SK-N-SH treated with all-trans-retinoic acid at 6 μM for 48 hours (cell line): ENCODE measurements at regions not wholly inside any gene's neighbourhood (a gene's known extent, or its start where the extent isn't known, plus 50 kb on each side); places are given as distances from the start of the nearest gene placed in this dataset.

Experiments used
- ATAC-seq: fragments of 200-7000 bp; cut with Tn5 transposase; 3 replicates; pipeline ENCODE4 v1.9.1; 2020; ENCODE audit warnings: mild to moderate bottlenecking, moderate library complexity
- ARNTL ChIP-seq: fragments of 450-650 bp; formaldehyde crosslinking; IDR thresholded peaks from 2 replicates; pipeline ENCODE4 v1.5.0; 2020; ENCODE audit warnings: low read depth, mild to moderate bottlenecking, moderate library complexity, borderline replicate concordance
- BACH2 ChIP-seq: fragments of 250-450 bp; sonication (Bioruptor Pico); IDR thresholded peaks from 2 replicates; pipeline ENCODE4 v1.9.0; 2021; ENCODE audit warnings: mild to moderate bottlenecking, borderline replicate concordance
- ESRRG ChIP-seq: fragments of 250-450 bp; sonication (Bioruptor Pico); IDR thresholded peaks from 2 replicates; pipeline ENCODE4 v1.6.1; 2021; ENCODE audit warnings: mild to moderate bottlenecking
- GLIS3 ChIP-seq: fragments of 250-450 bp; sonication (Bioruptor Pico); IDR thresholded peaks from 2 replicates; pipeline ENCODE4 v1.5.0; 2020; ENCODE audit warnings: mild to moderate bottlenecking, moderate library complexity
- ISL1 ChIP-seq: fragments of 250-450 bp; sonication (Bioruptor Pico); IDR thresholded peaks from 2 replicates; pipeline ENCODE4 v2.1.2; 2022; ENCODE audit warnings: mild to moderate bottlenecking, moderate library complexity
- OSR1 ChIP-seq: fragments of 250-450 bp; sonication (Bioruptor Pico); IDR thresholded peaks from 2 replicates; pipeline ENCODE4 v1.8.0; 2022; ENCODE audit warnings: moderate library complexity, mild to moderate bottlenecking, inconsistent platforms
- PPARA ChIP-seq: fragments of 250-450 bp; sonication (Bioruptor Pico); IDR thresholded peaks from 2 replicates; pipeline ENCODE4 v1.5.0; 2020; ENCODE audit warnings: mild to moderate bottlenecking, borderline replicate concordance
- RARB ChIP-seq: fragments of 250-450 bp; sonication (Bioruptor Pico); IDR thresholded peaks from 2 replicates; pipeline ENCODE4 v1.8.0; 2021; ENCODE audit warnings: mild to moderate bottlenecking, moderate library complexity
- SNAI2 ChIP-seq: fragments of 250-450 bp; sonication (Bioruptor Pico); IDR thresholded peaks from 2 replicates; pipeline ENCODE4 v1.5.0; 2020; ENCODE audit warnings: mild to moderate bottlenecking, moderate library complexity
- TCF4 ChIP-seq: fragments of 250-450 bp; sonication (Bioruptor Pico); IDR thresholded peaks from 2 replicates; pipeline ENCODE4 v1.8.0; 2021; ENCODE audit warnings: mild to moderate bottlenecking, moderate library complexity, borderline replicate concordance
- TOX ChIP-seq: fragments of 250-450 bp; sonication (Bioruptor Pico); IDR thresholded peaks from 2 replicates; pipeline ENCODE4 v1.8.0; 2021; ENCODE audit warnings: mild to moderate bottlenecking, moderate library complexity, borderline replicate concordance
- ZC3H10 ChIP-seq: fragments of 250-450 bp; sonication (Bioruptor Pico); IDR thresholded peaks from 2 replicates; pipeline ENCODE4 v1.5.1; 2021; ENCODE audit warnings: mild to moderate bottlenecking, moderate library complexity
- ZFP3 ChIP-seq: fragments of 250-450 bp; sonication (Bioruptor Pico); IDR thresholded peaks from 2 replicates; pipeline ENCODE4 v1.5.0; 2020; ENCODE audit warnings: mild to moderate bottlenecking, moderate library complexity
- ZFP30 ChIP-seq: fragments of 450-650 bp; formaldehyde crosslinking; IDR thresholded peaks from 2 replicates; pipeline ENCODE4 v1.5.0; 2022; ENCODE audit warnings: mild to moderate bottlenecking, moderate library complexity
- ZNF70 ChIP-seq: fragments of 450-650 bp; formaldehyde crosslinking; IDR thresholded peaks from 2 replicates; pipeline ENCODE4 v1.5.0; 2020; ENCODE audit warnings: mild to moderate bottlenecking, moderate library complexity
- ZNF8 ChIP-seq: fragments of 450-650 bp; formaldehyde crosslinking; IDR thresholded peaks from 2 replicates; pipeline ENCODE4 v1.5.0; 2020; ENCODE audit warnings: mild to moderate bottlenecking, moderate library complexity
- TF ChIP-seq, protein P1 (sequence below): fragments of 250-450 bp; sonication (Bioruptor Pico); IDR thresholded peaks from 2 replicates; pipeline ENCODE4 v1.5.1; 2020; ENCODE audit warnings: low read depth, mild to moderate bottlenecking, moderate library complexity
- TF ChIP-seq, protein P2 (sequence below): fragments of 250-450 bp; sonication (Bioruptor Pico); IDR thresholded peaks from 2 replicates; pipeline ENCODE4 v1.8.0; 2020; ENCODE audit warnings: mild to moderate bottlenecking, moderate library complexity, borderline replicate concordance
- TF ChIP-seq, protein P3 (sequence below): fragments of 250-450 bp; sonication (Bioruptor Pico); IDR thresholded peaks from 2 replicates; pipeline ENCODE4 v1.5.1; 2021; ENCODE audit warnings: mild to moderate bottlenecking, moderate library complexity
- TF ChIP-seq, protein P4 (sequence below): fragments of 250-450 bp; sonication (Bioruptor Pico); IDR thresholded peaks from 2 replicates; pipeline ENCODE4 v1.8.0; 2021; ENCODE audit warnings: low read depth, mild to moderate bottlenecking, moderate library complexity, borderline replicate concordance
- TF ChIP-seq, protein P5 (sequence below): fragments of 250-450 bp; sonication (Bioruptor Pico); IDR thresholded peaks from 2 replicates; pipeline ENCODE4 v1.5.0; 2020; ENCODE audit warnings: mild to moderate bottlenecking, moderate library complexity

DNA sequence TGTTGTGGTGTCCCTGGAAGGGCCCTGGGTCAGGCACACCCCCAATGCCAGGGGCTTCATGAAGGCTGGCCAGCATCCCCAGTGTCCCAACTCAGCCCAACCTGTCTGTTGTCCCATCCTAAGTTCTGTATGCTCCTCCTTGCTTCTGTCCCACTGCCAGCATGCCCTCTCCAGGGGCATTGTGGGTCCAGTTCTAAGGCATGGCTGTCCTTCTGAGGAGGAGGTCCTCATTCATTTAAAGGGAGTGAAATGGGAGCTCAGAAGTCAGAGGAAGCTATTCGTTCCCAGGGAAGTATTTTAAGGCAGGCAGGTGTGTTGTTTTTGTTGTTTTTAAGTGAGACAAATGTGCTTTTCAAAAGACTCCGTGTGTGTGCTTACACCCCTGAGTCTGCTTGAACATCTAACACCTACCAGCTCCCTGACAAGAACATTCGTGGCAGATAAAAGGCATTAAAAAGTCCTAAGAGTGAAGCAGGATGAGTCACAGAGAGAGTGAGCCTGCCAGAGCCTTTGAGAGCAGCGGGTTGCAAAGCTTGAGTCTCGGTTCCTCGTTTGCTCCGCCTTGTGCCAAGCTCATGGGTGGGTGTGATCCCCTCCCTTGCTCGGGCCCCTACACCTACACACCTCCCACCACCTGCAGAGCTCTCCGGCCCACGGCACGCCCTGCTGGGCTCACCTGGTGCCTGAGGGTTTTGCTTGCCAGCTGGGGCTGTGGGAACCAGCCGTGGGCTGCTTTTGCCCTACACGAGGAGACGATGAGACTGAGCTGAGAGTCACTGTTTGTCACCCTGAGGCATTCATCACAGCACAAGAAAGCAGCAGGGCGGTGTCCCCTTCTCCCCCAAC, 183.4 kb upstream of the TOPAZ1 start (continued):
- TF ChIP-seq, protein P1, sequence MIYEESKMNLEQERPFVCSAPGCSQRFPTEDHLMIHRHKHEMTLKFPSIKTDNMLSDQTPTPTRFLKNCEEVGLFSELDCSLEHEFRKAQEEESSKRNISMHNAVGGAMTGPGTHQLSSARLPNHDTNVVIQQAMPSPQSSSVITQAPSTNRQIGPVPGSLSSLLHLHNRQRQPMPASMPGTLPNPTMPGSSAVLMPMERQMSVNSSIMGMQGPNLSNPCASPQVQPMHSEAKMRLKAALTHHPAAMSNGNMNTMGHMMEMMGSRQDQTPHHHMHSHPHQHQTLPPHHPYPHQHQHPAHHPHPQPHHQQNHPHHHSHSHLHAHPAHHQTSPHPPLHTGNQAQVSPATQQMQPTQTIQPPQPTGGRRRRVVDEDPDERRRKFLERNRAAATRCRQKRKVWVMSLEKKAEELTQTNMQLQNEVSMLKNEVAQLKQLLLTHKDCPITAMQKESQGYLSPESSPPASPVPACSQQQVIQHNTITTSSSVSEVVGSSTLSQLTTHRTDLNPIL (CRISPR knock-in tag), result no peak
- TF ChIP-seq ZNF70 (CRISPR knock-in tag), result no peak
- no peak for TF ChIP-seq BACH2 (CRISPR knock-in tag)
- TF ChIP-seq ZFP30 (CRISPR knock-in tag), result no peak
- no peak for TF ChIP-seq OSR1
- no peak for TF ChIP-seq ARNTL

DNA sequence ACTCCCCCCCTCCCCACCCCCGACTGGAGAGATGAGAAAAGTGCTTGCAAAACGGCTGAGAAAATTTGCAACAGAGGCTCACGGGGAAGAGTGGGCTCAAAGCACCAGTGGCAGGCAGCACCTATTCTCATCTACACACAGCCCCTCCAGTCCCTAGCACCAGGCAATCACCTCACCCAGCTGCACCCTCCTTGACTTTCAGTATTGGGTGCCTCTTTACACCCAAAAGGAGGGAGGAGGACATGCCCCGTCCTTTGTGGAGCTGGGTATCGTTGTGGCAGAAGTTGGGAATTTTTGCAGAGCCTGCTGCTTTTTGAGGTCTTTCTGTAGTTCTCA, 182.8 kb upstream of the TOPAZ1 start:
- TF ChIP-seq ZNF70 (CRISPR knock-in tag), result no peak
- ATAC-seq, result no peak

DNA sequence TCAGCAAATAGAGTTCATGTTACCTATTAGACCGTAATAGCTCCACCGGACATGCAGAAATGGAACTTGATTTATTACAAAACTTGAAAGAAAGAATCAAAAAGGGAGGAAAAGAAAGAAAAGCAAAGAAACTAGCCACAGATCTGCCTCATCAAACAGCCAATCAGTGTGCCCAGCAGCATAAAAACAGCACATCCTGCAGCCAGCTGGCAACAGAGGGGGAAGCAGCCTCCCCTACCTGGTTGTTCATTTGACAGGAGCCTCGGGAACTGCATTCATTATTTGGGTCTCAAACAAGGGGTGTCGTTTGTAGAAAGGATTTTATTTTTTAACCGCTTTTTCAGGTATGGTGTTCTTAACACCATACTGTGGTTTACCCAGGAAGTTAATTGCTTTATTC, 181.5 kb upstream of the TOPAZ1 start:
- ATAC-seq, result no peak
- TF ChIP-seq, protein P2, sequence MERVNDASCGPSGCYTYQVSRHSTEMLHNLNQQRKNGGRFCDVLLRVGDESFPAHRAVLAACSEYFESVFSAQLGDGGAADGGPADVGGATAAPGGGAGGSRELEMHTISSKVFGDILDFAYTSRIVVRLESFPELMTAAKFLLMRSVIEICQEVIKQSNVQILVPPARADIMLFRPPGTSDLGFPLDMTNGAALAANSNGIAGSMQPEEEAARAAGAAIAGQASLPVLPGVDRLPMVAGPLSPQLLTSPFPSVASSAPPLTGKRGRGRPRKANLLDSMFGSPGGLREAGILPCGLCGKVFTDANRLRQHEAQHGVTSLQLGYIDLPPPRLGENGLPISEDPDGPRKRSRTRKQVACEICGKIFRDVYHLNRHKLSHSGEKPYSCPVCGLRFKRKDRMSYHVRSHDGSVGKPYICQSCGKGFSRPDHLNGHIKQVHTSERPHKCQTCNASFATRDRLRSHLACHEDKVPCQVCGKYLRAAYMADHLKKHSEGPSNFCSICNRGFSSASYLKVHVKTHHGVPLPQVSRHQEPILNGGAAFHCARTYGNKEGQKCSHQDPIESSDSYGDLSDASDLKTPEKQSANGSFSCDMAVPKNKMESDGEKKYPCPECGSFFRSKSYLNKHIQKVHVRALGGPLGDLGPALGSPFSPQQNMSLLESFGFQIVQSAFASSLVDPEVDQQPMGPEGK, result no peak
- TF ChIP-seq, protein P3, sequence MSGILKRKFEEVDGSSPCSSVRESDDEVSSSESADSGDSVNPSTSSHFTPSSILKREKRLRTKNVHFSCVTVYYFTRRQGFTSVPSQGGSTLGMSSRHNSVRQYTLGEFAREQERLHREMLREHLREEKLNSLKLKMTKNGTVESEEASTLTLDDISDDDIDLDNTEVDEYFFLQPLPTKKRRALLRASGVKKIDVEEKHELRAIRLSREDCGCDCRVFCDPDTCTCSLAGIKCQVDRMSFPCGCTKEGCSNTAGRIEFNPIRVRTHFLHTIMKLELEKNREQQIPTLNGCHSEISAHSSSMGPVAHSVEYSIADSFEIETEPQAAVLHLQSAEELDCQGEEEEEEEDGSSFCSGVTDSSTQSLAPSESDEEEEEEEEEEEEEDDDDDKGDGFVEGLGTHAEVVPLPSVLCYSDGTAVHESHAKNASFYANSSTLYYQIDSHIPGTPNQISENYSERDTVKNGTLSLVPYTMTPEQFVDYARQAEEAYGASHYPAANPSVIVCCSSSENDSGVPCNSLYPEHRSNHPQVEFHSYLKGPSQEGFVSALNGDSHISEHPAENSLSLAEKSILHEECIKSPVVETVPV (CRISPR knock-in tag), result no peak
- TF ChIP-seq ZFP3 (CRISPR knock-in tag) (no peak), ZNF70 (CRISPR knock-in tag) (no peak), ESRRG (CRISPR knock-in tag) (no peak), ISL1 (no peak), ZNF8 (CRISPR knock-in tag) (no peak), BACH2 (CRISPR knock-in tag) (no peak), PPARA (no peak), GLIS3 (no peak), RARB (CRISPR knock-in tag) (no peak), SNAI2 (CRISPR knock-in tag) (no peak), ZC3H10 (CRISPR knock-in tag) (no peak), OSR1 (no peak), TOX (CRISPR knock-in tag) (no peak)
- TF ChIP-seq, protein P4, sequence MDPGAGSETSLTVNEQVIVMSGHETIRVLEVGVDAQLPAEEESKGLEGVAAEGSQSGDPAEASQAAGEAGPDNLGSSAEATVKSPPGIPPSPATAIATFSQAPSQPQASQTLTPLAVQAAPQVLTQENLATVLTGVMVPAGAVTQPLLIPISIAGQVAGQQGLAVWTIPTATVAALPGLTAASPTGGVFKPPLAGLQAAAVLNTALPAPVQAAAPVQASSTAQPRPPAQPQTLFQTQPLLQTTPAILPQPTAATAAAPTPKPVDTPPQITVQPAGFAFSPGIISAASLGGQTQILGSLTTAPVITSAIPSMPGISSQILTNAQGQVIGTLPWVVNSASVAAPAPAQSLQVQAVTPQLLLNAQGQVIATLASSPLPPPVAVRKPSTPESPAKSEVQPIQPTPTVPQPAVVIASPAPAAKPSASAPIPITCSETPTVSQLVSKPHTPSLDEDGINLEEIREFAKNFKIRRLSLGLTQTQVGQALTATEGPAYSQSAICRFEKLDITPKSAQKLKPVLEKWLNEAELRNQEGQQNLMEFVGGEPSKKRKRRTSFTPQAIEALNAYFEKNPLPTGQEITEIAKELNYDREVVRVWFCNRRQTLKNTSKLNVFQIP, result no peak
- TF ChIP-seq, all 23 proteins: peak for 0

DNA sequence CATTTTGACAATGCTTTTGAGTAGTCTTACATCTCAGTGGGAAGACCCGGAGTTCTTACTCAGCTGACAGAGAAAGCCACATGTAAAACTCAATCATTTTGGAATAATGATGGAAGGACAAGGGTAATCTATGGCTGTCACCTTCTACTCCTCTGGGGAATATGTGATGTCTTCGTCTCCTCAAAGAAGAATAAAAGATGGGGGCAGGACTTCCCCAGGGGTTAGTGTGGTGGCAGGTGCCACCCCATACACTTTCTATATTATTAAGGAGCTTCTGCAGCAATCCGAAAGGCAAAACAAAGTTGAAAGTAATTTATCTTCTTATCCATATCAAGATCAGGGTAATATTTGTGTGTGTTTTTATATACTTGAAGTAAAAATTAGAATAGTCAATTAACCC, 180.4 kb upstream of the TOPAZ1 start:
- TF ChIP-seq, protein P2, result no peak
- no peak for TF ChIP-seq TCF4 (CRISPR knock-in tag)
- TF ChIP-seq ZNF8 (CRISPR knock-in tag), result no peak
- no peak for TF ChIP-seq ZNF70 (CRISPR knock-in tag)
- TF ChIP-seq ZFP3 (CRISPR knock-in tag), result no peak
- TF ChIP-seq, protein P4, result no peak
- TF ChIP-seq, protein P3 (CRISPR knock-in tag), result no peak
- TF ChIP-seq, protein P5, sequence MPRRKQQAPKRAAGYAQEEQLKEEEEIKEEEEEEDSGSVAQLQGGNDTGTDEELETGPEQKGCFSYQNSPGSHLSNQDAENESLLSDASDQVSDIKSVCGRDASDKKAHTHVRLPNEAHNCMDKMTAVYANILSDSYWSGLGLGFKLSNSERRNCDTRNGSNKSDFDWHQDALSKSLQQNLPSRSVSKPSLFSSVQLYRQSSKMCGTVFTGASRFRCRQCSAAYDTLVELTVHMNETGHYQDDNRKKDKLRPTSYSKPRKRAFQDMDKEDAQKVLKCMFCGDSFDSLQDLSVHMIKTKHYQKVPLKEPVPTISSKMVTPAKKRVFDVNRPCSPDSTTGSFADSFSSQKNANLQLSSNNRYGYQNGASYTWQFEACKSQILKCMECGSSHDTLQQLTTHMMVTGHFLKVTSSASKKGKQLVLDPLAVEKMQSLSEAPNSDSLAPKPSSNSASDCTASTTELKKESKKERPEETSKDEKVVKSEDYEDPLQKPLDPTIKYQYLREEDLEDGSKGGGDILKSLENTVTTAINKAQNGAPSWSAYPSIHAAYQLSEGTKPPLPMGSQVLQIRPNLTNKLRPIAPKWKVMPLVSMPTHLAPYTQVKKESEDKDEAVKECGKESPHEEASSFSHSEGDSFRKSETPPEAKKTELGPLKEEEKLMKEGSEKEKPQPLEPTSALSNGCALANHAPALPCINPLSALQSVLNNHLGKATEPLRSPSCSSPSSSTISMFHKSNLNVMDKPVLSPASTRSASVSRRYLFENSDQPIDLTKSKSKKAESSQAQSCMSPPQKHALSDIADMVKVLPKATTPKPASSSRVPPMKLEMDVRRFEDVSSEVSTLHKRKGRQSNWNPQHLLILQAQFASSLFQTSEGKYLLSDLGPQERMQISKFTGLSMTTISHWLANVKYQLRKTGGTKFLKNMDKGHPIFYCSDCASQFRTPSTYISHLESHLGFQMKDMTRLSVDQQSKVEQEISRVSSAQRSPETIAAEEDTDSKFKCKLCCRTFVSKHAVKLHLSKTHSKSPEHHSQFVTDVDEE (CRISPR knock-in tag), result no peak
- no peak for TF ChIP-seq ESRRG (CRISPR knock-in tag)
- no peak for TF ChIP-seq RARB (CRISPR knock-in tag)
- TF ChIP-seq, all 23 proteins: peak for 0
- no peak for ATAC-seq
